Gastroesophageal sphincter (tissue), 3 donors: ENCODE measurements at regions not wholly inside any gene's neighbourhood (a gene's known extent, or its start where the extent isn't known, plus 50 kb on each side); places are given as distances from the start of the nearest gene placed in this dataset.

Source experiments
- CTCF ChIP-seq, 4 experiments: fragments of 200-600 bp in 2 of 4; fragments of 450-650 bp in 2 of 4; sonication (generic) in 1 of 4; IDR thresholded peaks; one replicate each; pipeline ENCODE4 v1.5.1; 2017 to 2019; ENCODE audit warnings: antibody characterized with exemption in 4 of 4, mild to moderate bottlenecking in 2 of 4, moderate library complexity in 2 of 4
- EP300 ChIP-seq: sonication (generic); formaldehyde crosslinking; IDR thresholded peaks from one replicate; pipeline ENCODE4 v1.6.1; 2017; ENCODE audit warnings: antibody characterized with exemption, mild to moderate bottlenecking
- POLR2A ChIP-seq, 2 donors: fragments of 450-650 bp; IDR thresholded peaks; one replicate each; pipeline ENCODE4 v1.6.1; 2017; ENCODE audit warnings: antibody characterized with exemption in 2 of 2, mild to moderate bottlenecking in 2 of 2, moderate library complexity in 1 of 2

GRCh38 chrX:127300511-127300910 lies 481.0 kb downstream of the PRR32 start:
- TF ChIP-seq CTCF (IDR thresholded peaks at IDR 0.05) (no peak), EP300 (no peak), POLR2A (IDR thresholded peaks at IDR 0.05) (no peak)
